HG03097 (cell line): ENCODE measurements at regions not wholly inside any gene's neighbourhood (a gene's known extent, or its start where the extent isn't known, plus 50 kb on each side); places are given as distances from the start of the nearest gene placed in this dataset.

Source experiments
- ATAC-seq: cut with Tn5 transposase; IDR thresholded peaks from one replicate; pipeline ENCODE4 v1.9.1; 2021; ENCODE audit not compliant: unreplicated experiment, low FRiP score

GRCh38 chr2:181766129-181766528 lies 85.8 kb upstream of the NEUROD1 start:
- ATAC-seq = no peak

- no peak for ATAC-seq
Measured at GRCh38 chr2:181770150-181770549, 89.8 kb upstream of the NEUROD1 start.

GRCh38 chr2:181771356-181771755 lies 91.0 kb upstream of the NEUROD1 start:
- ATAC-seq = no peak

- ATAC-seq = no peak
Measured at GRCh38 chr2:181772334-181772733, 92.0 kb upstream of the NEUROD1 start.

GRCh38 chr2:181772777-181773176 lies 92.5 kb upstream of the NEUROD1 start:
- no peak for ATAC-seq

GRCh38 chr2:181774685-181775084 lies 94.4 kb upstream of the NEUROD1 start:
- ATAC-seq = no peak

GRCh38 chr2:181776336-181776735 lies 96.0 kb upstream of the NEUROD1 start:
- ATAC-seq = no peak

GRCh38 chr2:181777734-181778133 lies 97.4 kb upstream of the NEUROD1 start:
- no peak for ATAC-seq

GRCh38 chr2:181778621-181779201 lies 98.4 kb upstream of the NEUROD1 start:
- ATAC-seq = no peak

GRCh38 chr2:181779288-181780021 lies 99.1 kb upstream of the NEUROD1 start:
- ATAC-seq = peak; percentile 41

GRCh38 chr2:181780047-181780651 lies 99.8 kb upstream of the NEUROD1 start:
- peak; percentile 71 for ATAC-seq

- ATAC-seq = peak; percentile 26
Measured at GRCh38 chr2:181780657-181781056, 100.3 kb upstream of the NEUROD1 start.

- ATAC-seq = no peak
Measured at GRCh38 chr2:181781078-181781786, 100.9 kb upstream of the NEUROD1 start.

GRCh38 chr2:181782660-181783059 lies 102.3 kb upstream of the NEUROD1 start:
- no peak for ATAC-seq

- no peak for ATAC-seq
Measured at GRCh38 chr2:181784556-181784955, 104.2 kb upstream of the NEUROD1 start.

- no peak for ATAC-seq
Measured at GRCh38 chr2:181785691-181786344, 105.5 kb upstream of the NEUROD1 start.

GRCh38 chr2:181786371-181787228 lies 104.9 kb upstream of the ITPRID2 start:
- no peak for ATAC-seq

GRCh38 chr2:181787310-181788048 lies 104.1 kb upstream of the ITPRID2 start:
- ATAC-seq = no peak

GRCh38 chr2:181788897-181789555 lies 102.5 kb upstream of the ITPRID2 start:
- ATAC-seq = no peak
